KBM-7 (cell line): ENCODE measurements at regions not wholly inside any gene's neighbourhood (a gene's known extent, or its start where the extent isn't known, plus 50 kb on each side); places are given as distances from the start of the nearest gene placed in this dataset.
"Not testable (repeated sequence)": the region's sequence is repeated elsewhere in the genome, so short reads cannot be mapped to it uniquely, and the experiment has no call there.

Experiments used
- DNase-seq: peaks from one replicate; pipeline ENCODE4 v3.0.0-alpha.2; 2015
- in situ Hi-C: fragments of 300-500 bp; cut with MboI; formaldehyde crosslinking; loops from 2 replicates; pipeline ENCODE4 v1.14.3; 2020; ENCODE audit warnings: low sequenced_read_pairs, low pct_unique_long_range_greater_than_20kb, mixed read lengths

DNA sequence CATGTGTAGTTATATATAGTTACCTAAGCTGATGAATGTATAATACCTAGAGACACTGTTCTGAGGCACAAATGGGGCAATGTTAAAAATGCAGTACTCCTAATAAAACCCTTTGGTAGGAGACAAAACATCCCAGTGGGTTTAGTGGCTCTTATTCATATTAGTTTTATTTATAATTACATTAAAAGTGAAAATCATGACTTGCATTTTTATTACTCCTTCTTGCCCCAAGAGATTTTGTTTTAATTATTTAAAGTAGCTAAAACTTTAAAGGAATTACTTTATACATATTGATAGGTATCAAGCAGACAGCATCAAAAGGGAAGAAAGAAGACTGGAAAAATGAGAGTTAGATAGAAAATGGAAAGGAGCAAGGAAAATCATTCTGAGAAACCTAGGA, 688.6 kb downstream of the GALC start:
- in situ Hi-C loops = no loop called here
- no peak for DNase-seq

DNA sequence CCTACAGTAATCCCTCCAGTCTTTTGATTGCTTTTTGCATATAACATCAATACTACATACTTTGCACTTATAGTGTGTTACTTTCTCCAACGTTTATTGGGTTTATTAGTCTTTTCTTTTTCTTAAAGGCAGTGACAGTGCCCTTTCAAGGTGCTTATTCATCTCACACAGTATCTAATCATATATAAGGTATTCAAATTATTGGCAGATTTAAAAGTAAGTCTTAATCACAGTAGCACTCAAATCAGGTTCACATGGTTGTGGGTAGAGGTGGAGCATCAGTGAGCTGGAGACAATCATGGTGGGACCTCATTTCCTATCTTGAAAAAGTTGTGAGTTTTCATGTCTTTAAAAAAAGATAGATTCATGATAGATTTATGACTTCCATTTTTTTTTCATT, 706.2 kb downstream of the GALC start:
- in situ Hi-C loops = no loop called here
- DNase-seq = no peak

DNA sequence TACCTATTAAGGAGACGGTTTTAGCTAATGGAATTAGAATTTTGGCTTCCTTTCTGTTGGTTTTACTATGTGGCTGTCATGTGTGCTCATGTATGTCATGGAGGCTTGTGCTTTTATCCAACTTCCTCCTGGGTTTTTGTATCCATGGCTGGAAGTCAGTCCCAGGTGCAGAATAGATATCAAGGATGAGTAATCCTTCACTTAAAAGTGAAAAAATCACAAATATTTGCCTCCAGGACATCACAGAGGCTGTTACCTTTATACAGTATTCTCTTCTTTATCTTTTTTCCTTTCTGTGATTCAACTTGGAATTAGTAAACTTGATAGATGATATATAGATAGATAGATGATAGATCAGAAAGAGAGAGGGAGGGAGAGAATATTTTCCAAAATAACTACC, 706.8 kb downstream of the GALC start:
- no peak for DNase-seq
- in situ Hi-C loops = no loop called here

DNA sequence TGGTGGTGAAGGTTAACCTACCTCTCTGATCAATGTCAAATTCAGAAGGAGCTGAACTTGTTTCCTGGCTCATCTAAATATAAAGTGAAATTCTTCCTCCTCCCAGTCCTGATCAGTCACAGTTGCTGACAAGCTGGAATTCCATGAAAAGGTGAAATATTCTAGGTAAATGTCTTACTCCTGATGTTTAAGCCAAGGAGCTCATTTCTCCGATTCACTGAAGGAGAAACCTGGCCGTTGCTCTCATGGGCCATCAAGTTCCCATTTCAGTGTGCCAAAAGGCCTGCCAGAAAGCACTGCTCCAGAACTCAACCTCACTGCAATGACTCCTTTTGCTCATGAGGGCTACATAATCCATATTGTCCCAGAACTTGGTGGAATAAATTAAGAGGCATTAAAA, 707.5 kb downstream of the GALC start:
- in situ Hi-C loops = no loop called here
- no peak for DNase-seq

DNA sequence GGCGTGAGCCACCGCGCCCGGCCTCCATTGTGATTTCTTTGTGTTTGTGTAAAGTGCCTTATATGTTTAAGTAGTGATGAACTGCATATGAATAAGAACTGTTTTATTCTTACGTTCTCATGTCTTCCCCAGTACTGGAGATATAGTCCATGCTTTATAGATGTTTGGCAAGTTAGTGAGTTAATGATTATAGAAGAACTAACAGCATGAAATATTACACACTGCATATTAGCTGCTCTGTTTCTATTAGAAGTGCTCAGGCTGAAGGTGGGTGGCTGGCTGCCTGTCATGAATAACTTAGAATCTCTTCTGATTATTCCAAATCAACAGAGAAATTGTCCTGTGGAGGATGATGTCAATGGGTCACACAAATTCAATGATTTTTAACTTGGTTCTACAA, 709.4 kb downstream of the GALC start:
- in situ Hi-C loops = no loop called here
- no peak for DNase-seq

DNA sequence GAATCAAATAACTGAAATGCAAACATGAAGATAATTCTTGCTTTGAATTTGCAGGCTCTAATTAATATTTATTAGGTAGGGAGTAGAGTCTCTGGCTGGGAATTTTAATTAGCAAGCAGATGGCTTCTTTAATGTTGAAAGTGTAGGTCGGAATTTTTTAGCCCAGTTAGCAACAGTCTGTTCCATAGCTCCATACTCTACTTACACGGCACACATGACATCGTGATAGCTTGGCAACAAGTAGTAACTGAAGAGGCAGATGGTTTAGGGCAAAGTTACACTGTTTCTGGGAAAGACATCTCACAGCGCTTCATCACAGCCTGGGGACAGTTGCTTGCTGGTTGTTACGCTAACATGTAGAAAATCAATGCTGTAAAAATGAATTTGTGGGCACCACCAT, 710.7 kb downstream of the GALC start:
- in situ Hi-C loops = no loop called here
- DNase-seq = no peak

DNA sequence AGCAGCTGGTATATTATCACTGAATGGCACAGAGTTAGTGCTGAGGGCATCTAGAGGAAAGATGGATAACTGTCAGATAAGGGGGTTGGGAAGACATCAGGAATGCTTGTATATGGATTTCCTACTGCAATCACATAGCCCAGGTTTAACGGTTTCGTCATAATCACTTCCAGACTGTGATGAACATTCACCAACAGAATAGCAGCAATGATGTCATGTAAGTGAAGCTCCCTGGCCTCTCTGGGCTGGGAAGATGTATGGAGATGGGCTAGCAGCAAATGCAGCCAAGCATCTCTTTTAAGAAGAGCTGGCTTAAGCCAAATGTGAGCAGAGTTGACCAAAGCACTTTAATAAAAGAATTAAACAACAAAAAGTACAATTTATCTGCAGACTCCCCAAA, 714.6 kb downstream of the GALC start:
- DNase-seq = no peak
- in situ Hi-C loops = no loop called here

DNA sequence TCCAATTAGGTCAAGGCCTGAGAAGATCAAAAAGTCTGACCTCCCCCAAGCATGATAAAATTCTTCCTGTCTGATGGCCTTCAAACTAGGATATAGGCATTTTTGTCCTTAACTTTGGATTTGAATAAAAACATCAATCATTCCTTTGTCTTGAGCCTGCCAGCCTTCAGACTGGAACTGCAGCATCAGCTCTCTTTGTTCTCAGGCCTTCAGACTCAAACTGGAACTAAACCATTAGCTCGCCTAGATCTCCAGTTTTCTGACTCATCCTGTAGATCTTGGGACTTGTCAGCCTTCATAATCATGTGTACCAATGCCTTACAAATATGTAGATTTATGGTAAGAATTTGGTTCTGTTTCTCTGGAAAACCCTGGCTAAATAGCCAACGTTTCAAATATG, 721.7 kb downstream of the GALC start:
- no peak for DNase-seq
- in situ Hi-C loops = no loop called here

DNA sequence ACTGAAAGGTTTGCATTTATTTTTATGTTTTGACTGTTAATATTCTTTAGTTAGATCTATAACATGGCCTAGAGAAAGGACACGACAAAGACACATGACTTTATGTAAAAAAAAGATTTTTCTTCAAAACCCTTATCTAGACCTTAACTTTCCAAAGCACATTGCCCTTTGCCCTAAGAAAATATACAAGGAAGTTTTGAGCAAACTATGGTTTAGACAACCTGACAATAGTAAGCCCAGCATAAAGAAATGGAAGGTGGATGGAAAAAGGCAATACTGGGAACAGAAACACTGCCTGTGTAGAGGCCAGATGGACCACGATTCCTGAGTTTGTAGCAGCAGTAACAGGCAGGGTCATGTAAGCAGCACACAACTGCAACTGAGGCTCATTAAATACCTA, 724.0 kb downstream of the GALC start:
- in situ Hi-C loops = no loop called here
- DNase-seq = no peak

DNA sequence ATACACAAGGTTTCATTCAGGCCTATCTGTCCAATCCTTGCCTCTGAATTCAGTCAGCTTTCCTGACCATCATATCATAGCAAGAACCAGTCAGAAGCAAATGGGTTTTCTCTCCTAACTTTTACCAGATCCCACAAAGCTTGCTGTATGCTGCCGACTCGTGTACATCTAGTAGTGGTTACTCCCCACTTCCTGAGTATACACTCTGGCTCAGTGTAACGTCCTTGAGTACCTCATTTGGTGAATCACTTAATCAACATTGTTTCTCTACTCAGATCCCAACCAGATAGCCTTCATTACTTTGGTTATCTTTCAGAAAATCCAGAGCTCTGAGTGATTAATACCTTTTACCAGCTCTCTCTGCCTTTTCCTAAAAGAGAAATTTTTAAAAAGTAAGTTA, 728.2 kb downstream of the GALC start:
- in situ Hi-C loops = no loop called here

DNA sequence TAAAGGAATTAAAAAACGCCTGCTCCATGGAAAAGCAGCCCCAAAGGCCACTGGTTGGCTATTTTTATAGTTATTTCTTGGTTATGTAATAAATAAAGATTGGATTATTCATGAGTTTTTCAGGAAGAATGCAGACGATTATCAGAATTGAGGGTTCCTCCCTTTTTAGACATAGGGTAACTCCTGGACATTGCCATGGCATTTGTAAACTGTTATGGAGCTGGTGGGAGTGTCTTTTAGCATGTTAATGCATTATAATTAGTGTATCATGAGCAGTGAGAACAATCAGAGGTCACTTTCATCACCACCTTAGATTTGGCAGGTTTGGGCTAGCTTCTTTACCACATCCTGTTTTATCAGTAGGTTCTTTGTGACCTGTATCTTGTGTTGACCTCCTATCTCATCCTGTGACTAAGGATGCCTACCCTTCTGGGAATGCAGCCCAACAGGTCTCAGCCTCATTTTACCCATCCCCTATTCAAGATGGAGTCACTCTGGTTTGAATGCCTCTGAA, 728.7 kb downstream of the GALC start:
- in situ Hi-C loops = no loop called here

More for the DNA sequence above, 728.2 kb downstream of the GALC start:
- DNase-seq = no peak

DNA sequence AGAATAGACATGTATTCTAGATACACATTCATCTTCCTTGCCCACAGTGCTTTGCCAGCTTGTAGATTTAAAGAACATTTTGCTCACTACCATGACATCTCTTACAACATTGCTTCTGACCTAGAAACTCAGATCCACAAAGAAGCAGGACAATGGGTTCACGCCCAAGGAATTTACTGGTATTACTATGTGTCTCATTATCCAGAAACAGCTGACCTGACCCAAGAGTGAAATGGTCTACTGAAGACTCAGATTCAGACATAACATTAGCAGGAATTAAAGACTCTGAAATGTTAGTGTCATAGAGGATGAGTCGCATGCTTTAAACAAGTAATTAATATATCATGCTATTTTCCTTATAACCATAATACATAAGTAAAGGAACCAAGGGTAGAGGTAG, 731.4 kb downstream of the GALC start:
- DNase-seq = no peak
- in situ Hi-C loops = no loop called here

More for the DNA sequence above, 728.7 kb downstream of the GALC start:
- DNase-seq = no peak

DNA sequence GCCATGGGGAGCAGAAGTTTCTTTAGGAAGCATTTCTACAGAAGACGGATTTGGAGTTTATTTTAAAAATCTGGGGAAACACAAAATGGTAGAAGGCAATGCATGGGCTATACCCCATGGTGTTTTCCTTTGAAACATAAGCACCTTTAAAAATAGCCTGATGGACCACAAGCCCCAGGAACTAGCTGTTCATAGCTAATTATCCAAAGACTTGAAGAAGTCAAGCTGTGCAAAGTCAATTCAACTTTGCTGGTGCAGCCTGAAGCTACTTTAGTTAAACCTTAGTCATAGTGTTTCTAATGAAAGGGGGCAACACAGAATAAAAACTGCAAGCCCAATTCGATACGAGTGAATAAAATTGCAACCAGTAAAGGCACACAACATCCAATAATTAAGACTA, 732.5 kb downstream of the GALC start:
- DNase-seq = no peak
- in situ Hi-C loops = no loop called here

DNA sequence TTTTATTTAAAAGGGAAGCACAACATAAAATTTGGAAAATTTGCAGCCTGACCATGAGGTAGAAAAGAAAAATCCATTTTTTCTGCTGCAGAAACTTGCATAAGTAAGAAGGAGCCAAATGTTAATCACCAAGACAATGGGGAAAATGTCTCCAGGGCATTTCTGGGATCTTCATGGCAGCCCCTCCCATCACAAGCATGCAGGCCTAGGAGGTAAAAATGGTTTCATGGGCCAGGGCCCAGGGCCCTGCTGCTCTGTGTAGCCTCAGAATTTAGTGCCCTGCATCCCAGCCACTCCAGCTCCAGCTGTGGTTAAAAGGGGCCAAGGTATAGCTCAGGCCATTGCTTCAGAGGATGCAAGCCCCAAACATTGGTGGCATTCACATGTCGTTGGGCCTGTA, 735.6 kb downstream of the GALC start:
- in situ Hi-C loops = no loop called here
- no peak for DNase-seq

DNA sequence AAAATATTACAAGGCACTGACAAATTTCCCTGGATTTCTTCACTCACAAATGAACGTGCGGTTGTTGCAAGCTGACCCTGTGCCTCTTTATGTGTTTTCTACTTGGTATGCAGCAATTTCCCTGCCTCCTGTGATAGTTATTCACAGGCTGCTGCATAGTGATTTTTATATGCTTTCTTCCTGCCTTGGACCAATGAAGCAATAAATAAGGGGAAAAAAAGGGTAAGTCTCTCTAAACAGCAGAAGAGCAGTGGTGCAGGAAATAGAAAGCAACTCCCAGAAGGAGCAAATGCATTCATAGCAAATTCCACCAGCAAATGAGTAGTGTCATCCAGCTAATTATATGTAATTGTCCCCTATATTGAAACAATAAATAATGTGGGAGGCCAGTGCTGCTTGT, 737.9 kb downstream of the GALC start:
- in situ Hi-C loops = no loop called here
- no peak for DNase-seq

DNA sequence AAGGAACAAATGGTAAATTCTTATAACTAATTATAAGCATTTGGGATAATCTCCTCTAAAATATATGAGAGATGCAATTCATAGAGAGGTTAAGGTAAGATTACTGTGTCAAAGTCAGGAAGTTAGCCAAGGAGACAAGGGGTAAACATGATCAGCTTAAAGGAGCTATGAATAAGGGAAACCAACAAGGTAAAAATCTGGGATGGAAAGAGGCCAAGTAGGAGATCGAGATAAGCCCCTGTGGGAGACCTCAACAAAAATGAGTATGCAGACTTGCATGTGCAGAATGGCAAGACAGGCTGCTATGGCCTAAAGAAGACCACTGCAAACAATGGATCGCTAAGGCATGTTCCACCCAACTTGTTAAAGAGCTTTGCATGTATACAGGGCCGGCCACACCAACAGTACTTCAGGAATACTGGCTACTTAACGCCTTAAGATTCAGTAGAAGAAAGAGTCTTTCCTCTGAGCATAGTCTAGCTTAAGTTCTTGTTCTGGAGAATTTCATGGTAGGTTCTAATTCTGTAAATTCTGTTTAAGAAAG, 738.6 kb downstream of the GALC start:
- in situ Hi-C loops = no loop called here
- DNase-seq = no peak

DNA sequence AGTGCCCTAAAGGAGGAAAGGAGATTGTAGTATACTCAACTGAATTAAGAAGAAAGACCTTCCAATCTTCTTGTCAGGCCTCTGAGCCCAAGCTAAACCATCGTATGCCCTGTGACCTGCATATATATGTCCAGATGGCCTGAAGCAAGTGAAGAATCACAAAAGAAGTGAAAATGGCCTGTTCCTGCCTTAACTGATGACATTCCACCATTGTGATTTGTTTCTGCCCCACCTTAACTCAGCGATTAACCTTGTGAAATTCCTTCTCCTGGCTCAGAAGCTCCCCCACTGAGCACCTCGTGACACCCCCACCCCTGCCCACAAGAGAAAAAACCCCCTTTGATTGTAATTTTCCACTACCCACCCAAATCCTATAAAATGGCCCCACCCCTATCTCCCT, 739.2 kb downstream of the GALC start:
- in situ Hi-C loops, DNase-seq: not testable (repeated sequence)

DNA sequence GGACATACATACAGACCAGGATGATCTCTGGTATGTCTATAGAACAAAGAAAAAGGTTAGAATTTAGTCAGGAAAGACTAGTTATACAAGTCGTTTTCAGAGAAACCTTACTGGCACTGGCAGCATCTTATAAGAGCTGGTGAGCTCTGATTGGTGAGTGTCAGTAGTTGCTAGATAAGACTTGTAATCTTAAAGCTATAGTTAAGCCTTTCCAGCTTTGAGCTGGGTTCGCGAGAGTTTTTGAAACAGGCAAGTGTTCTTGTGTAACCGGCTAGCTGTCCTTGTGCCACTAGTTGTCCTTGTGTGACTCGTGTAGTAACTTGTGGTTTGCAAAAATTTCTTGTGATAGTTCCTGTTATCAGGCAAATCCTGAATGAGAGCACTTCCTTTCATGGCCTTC, 740.9 kb downstream of the GALC start:
- in situ Hi-C loops = no loop called here
- no peak for DNase-seq

DNA sequence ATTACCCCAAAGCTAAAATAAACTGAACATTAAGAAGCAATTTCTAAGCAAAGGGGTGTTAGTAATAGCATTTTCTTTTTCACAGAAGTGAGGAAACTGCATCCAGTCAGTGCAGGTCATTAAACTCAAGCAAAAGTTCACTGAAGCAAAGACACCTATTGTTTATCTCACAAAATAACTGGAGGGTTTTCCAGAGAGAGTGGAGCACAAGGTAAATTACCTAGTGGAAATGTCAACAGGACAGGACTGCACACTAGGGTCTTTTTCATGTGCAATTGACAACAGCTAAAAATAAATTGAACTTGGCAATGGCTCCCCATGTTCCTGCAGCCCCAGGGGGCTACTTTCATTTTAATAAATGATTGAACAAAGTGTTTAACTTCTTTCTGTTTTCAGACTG, 742.0 kb downstream of the GALC start:
- no peak for DNase-seq
- in situ Hi-C loops = no loop called here

DNA sequence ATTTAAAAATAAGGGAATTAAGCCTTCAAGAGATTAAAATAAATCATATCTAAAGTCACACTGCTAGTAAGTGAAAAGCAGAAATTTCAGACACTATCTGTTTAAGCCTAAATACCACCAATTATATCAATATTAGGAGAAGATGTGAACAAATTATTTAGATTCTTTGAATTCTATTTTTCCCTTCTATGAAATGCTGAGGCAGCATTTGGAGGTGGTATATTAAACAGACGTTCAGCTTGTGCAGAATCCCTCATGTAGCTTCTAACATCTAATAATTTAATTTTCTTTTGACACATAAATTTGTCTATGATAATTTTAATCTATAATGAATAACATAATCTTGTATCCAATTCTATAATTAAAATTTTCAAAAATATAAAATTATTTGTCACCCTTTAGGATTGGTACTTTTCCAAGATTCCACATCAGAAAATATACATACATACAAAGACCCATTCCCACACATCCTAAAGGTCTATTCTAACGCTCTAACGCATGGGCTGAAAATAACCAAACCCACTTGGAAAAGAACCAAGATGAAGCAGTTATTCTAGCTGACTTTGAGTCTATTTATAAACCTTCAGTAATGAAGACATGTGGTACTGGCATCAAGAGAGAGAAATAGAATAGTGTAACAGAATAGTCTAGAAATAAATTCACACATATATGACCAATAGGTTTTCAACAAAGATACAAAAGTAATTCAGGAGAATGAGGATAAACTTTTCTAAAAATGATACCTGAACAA, 751.8 kb downstream of the GALC start:
- in situ Hi-C loops = no loop called here
- no peak for DNase-seq

DNA sequence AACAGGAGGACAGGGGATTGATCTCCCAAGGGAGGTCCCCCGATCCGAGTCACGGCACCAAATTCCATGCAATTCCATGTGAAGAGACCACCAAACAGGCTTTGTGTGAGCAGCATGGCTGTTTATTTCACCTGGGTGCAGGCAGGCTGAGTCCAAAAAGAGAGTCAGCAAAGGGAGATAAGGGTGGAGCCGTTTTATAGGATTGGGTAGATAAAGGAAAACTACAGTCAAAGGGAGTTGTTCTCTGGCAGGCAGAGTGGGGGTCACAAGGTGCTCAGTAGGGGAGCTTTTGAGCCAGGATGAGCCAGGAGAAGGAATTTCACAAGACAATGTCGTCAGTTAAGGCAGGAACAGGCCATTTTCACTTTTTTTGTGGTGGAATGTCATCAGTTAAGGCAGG, 752.7 kb downstream of the GALC start:
- DNase-seq, in situ Hi-C loops: not testable (repeated sequence)
